ENCODE measurements at regions not wholly inside any gene's neighbourhood (a gene's known extent, or its start where the extent isn't known, plus 50 kb on each side); places are given as distances from the start of the nearest gene placed in this dataset.

DNA sequence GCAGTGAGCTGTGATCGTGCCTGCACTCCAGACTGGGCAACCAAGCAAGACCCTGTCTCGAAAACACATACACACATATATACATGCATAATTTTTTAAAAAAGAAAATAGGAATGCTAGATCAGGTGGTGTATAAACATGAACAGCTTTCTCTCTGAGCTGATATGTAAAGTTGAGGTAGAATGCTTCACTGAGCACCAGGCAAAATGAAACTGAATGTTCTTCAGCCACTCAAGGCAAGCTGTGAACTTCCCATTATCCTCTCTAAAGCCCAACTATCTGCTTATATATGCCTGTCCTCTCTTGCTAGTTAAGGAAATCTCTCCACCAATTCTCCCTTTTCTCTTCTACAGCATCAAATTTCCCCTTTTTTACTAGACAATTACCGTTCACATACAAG lies 93.0 kb downstream of the NUF2 start:
- TF ChIP-seq, protein P1, sequence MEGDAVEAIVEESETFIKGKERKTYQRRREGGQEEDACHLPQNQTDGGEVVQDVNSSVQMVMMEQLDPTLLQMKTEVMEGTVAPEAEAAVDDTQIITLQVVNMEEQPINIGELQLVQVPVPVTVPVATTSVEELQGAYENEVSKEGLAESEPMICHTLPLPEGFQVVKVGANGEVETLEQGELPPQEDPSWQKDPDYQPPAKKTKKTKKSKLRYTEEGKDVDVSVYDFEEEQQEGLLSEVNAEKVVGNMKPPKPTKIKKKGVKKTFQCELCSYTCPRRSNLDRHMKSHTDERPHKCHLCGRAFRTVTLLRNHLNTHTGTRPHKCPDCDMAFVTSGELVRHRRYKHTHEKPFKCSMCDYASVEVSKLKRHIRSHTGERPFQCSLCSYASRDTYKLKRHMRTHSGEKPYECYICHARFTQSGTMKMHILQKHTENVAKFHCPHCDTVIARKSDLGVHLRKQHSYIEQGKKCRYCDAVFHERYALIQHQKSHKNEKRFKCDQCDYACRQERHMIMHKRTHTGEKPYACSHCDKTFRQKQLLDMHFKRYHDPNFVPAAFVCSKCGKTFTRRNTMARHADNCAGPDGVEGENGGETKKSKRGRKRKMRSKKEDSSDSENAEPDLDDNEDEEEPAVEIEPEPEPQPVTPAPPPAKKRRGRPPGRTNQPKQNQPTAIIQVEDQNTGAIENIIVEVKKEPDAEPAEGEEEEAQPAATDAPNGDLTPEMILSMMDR (IDR thresholded peaks at IDR 0.05 in 4 of 5, conservative IDR thresholded peaks at IDR 0.05 in 1 of 5): no peak
- no peak for TF ChIP-seq POLR2A (IDR thresholded peaks at IDR 0.05)
- ATAC-seq: no peak
- no peak overlapping the region for H3K4me3 ChIP-seq
- no peaks in the 10 kb centered on the region for H3K4me1 ChIP-seq
- no peaks in the 10 kb centered on the region for H3K36me3 ChIP-seq
- no peak overlapping the region for H3K27ac ChIP-seq
- intact Hi-C loops (cut with DNase I; ENCODE audit: low total_unique reads) (no loop called here), in situ Hi-C loops (cut with MboI; ENCODE audit: low sequenced_read_pairs in 4 of 4) (loop anchor here in 2 of 4 donors (25.0 kb wide), 1 partner anchor 1648 kb away; no protein-coding TSS in a partner anchor)
- H3K9me3 ChIP-seq: no peaks in the 10 kb centered on the region
- H3K27me3 ChIP-seq: peaks cover 0 to 3% (median 0%) of the 10 kb centered on the region in 3 donors
- no peak for DNase-seq

DNA sequence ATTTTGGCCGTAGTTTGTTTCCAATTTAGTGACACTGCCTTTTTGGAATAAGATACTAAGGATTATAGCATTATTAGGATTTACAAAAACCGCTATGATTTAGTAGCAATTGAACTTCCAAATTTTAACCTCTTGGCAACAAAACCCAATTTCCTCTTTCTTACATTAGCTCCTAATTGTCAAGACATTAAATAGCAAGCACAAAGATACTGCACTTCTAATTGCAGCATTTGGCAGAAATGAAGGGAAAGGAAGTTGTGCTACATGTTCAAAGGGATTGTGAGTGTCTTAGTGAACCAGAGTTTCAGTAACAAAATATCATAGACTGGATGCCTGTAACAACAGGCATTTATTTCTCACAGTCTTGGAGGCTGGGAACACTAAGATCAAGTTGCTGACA lies 99.9 kb downstream of the NUF2 start:
- TF ChIP-seq POLR2A (IDR thresholded peaks at IDR 0.05): no peak
- TF ChIP-seq, protein P1 (IDR thresholded peaks at IDR 0.05 in 4 of 5, conservative IDR thresholded peaks at IDR 0.05 in 1 of 5): no peak
- Histone ChIP-seq H3K27ac (no peak overlapping the region), H3K9me3 (no peaks in the 10 kb centered on the region), H3K27me3 (peaks cover 0 to 3% (median 0%) of the 10 kb centered on the region in 3 donors), H3K36me3 (no peaks in the 10 kb centered on the region), H3K4me3 (no peak overlapping the region), H3K4me1 (no peaks in the 10 kb centered on the region)
- DNase-seq (no peak), ATAC-seq (no peak)
- intact Hi-C loops (cut with DNase I; ENCODE audit: low total_unique reads): no loop called here
- in situ Hi-C loops (cut with MboI; ENCODE audit: low sequenced_read_pairs in 4 of 4): loop anchor here in 2 of 4 donors (25.0 kb wide), 1 partner anchor 1641 kb away; no protein-coding TSS in a partner anchor

DNA sequence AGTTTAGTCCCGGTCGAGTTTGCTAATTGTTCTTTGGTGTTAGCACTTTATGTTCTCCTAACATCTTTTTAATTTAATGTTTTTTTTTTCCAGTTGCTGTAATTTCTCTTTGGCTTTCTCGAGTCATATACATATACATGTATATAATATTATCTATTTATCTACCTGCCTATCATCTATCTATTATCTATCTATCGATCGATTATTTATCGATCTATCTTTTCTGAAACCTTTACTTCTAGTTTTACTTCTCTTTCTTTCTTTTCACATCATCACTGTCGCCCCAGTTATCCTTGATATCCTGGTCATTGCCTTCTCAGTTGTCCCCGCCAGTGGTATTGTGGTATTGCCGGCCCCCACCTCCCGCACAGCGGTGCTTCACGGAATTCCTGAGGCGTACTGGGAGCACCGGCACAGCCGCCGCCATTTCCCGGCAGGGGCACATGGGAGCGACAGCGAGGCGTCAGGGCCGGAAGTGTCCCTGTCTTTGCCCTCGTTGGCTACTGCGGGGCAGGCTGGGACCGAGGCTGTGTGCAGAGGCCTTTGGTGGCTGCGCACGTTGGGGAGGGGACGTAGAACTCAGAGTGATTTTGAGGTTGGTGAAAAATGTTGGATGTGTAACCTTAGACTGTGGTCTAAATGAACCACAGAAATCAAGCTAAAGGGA lies 101.1 kb downstream of the NUF2 start:
- Histone ChIP-seq H3K4me3 (no peak overlapping the region), H3K9me3 (no peaks in the 10 kb centered on the region), H3K4me1 (no peaks in the 10 kb centered on the region), H3K27me3 (no peaks in the 10 kb centered on the region), H3K27ac (no peak overlapping the region), H3K36me3 (no peaks in the 10 kb centered on the region)
- TF ChIP-seq, protein P1 (IDR thresholded peaks at IDR 0.05 in 4 of 5, conservative IDR thresholded peaks at IDR 0.05 in 1 of 5): no peak
- TF ChIP-seq POLR2A (IDR thresholded peaks at IDR 0.05): no peak
- intact Hi-C loops (cut with DNase I; ENCODE audit: low total_unique reads): no loop called here
- no peak for ATAC-seq
- no peak for DNase-seq
- in situ Hi-C loops (cut with MboI; ENCODE audit: low sequenced_read_pairs in 4 of 4): loop anchor here in 2 of 4 donors (25.0 kb wide), 1 partner anchor 1639 kb away; no protein-coding TSS in a partner anchor

DNA sequence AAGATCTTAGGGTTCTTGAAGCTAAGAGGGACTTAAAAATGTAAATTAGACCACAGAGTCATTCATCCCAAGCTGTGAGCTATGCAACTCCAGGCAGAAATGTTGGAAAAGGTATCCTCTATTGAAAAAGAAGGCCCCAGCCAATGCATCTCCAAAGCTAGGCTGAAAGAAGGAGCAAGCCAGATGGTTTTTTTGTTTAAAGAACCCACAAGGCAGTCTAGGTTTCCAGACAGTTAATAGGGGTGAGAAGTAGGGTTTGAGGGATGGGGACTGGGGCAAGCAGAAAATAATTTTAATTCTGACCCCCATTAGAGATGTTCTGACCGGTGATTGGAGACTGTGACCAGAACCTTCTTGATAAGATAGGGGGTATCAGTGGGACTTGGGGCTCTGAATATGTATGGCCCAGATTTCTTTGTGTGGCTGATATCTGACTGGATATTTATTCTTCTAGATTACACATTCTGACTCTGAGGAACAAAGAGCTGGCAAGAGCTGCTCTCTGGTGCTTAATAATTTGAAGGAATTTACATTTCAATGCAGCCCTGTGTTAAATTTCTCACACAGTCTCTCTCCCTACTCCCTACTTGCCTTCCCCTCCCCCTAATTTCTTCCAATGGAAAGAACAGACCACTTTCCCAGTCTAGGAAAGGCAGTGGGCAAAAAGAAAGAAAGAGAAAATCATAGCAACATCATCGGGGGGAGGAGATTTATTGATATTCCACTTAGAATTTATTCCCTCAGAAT lies 104.9 kb downstream of the NUF2 start:
- no peaks in the 10 kb centered on the region for H3K36me3 ChIP-seq
- no peaks in the 10 kb centered on the region for H3K27me3 ChIP-seq
- intact Hi-C loops (cut with DNase I; ENCODE audit: low total_unique reads): no loop called here
- DNase-seq (no peak), ATAC-seq (no peak)
- TF ChIP-seq POLR2A (IDR thresholded peaks at IDR 0.05): no peak
- TF ChIP-seq, protein P1 (IDR thresholded peaks at IDR 0.05 in 4 of 5, conservative IDR thresholded peaks at IDR 0.05 in 1 of 5): no peak
- H3K4me3 ChIP-seq: no peak overlapping the region
- H3K9me3 ChIP-seq: no peaks in the 10 kb centered on the region
- in situ Hi-C loops (cut with MboI; ENCODE audit: low sequenced_read_pairs in 4 of 4): no loop called here
- no peaks in the 10 kb centered on the region for H3K4me1 ChIP-seq
- no peak overlapping the region for H3K27ac ChIP-seq

All from gastrocnemius medialis (tissue), 4 donors.